Middle frontal gyrus (tissue), 1 donor: ENCODE measurements at regions not wholly inside any gene's neighbourhood (a gene's known extent, or its start where the extent isn't known, plus 50 kb on each side); places are given as distances from the start of the nearest gene placed in this dataset.
"Not testable (repeated sequence)": the region's sequence is repeated elsewhere in the genome, so short reads cannot be mapped to it uniquely, and the experiment has no call there.

Experiments
- DNase-seq: peaks from one replicate; pipeline ENCODE4 v3.0.0-alpha.2; 2015; ENCODE audit warnings: low spot score; ENCODE audit errors: extremely low spot score

- no peak for DNase-seq
Observed at GRCh38 chr5:67652201-67652600, 455.6 kb upstream of the CD180 start.

- no peak for DNase-seq
Observed at GRCh38 chr5:67651180-67651579, 454.6 kb upstream of the CD180 start.

GRCh38 chr5:67648201-67648671, 451.6 kb upstream of the CD180 start:
- DNase-seq: no peak

- DNase-seq: no peak
Observed at GRCh38 chr5:67647772-67648171, 451.2 kb upstream of the CD180 start.

- no peak for DNase-seq
Observed at GRCh38 chr5:67644221-67644920, 447.8 kb upstream of the CD180 start.

- no peak for DNase-seq
Observed at GRCh38 chr5:67643536-67643935, 446.9 kb upstream of the CD180 start.

- DNase-seq: no peak
Observed at GRCh38 chr5:67639976-67640375, 443.4 kb upstream of the CD180 start.

GRCh38 chr5:67639313-67639712, 442.7 kb upstream of the CD180 start:
- DNase-seq: no peak

GRCh38 chr5:67636850-67637524, 440.4 kb upstream of the CD180 start:
- no peak for DNase-seq

GRCh38 chr5:67636091-67636490, 439.5 kb upstream of the CD180 start:
- no peak for DNase-seq

GRCh38 chr5:67627079-67627478, 430.5 kb upstream of the CD180 start:
- not testable (repeated sequence) for DNase-seq

- no peak for DNase-seq
Observed at GRCh38 chr5:67623078-67623477, 426.5 kb upstream of the CD180 start.

GRCh38 chr5:67620424-67621397, 424.1 kb upstream of the CD180 start:
- DNase-seq: no peak

- DNase-seq: no peak
Observed at GRCh38 chr5:67619636-67620035, 423.0 kb upstream of the CD180 start.

- DNase-seq: no peak
Observed at GRCh38 chr5:67619235-67619634, 422.6 kb upstream of the CD180 start.

- no peak for DNase-seq
Observed at GRCh38 chr5:67617051-67617450, 420.5 kb upstream of the CD180 start.

GRCh38 chr5:67612961-67613360, 416.4 kb upstream of the CD180 start:
- no peak for DNase-seq

GRCh38 chr5:67610186-67610912, 413.8 kb upstream of the CD180 start:
- DNase-seq: no peak

GRCh38 chr5:67607958-67608357, 411.4 kb upstream of the CD180 start:
- no peak for DNase-seq

- no peak for DNase-seq
Observed at GRCh38 chr5:67606586-67606947, 410.0 kb upstream of the CD180 start.
